Esophagus muscularis mucosa (tissue), 4 donors: ENCODE measurements at regions not wholly inside any gene's neighbourhood (a gene's known extent, or its start where the extent isn't known, plus 50 kb on each side); places are given as distances from the start of the nearest gene placed in this dataset.
A peak's percentile ranks its signal among the peaks of the same experiment; 100 is the strongest.

Experiments
- DNase-seq: peaks from one replicate; pipeline ENCODE4 v3.0.0-alpha.2; 2017; ENCODE audit errors: extremely low spot score
- H3K27ac ChIP-seq, 4 donors: fragments of 200-600 bp; sonication (generic); replicated peaks in 1 of 4; 1 replicate in 3 of 4; 2 replicates in 1 of 4; pipeline ENCODE4 v1.5.1; 2016 to 2019; ENCODE audit warnings: mild to moderate bottlenecking in 1 of 4
- H3K27me3 ChIP-seq, 4 donors: fragments of 200-600 bp; sonication (generic); one replicate each; pipeline versions ENCODE4 v1.5.1 to v1.6.0; 2016 to 2019
- H3K36me3 ChIP-seq, 4 donors: fragments of 200-600 bp; sonication (generic); one replicate each; pipeline ENCODE4 v1.5.1; 2016 to 2019
- H3K4me1 ChIP-seq, 4 donors: fragments of 200-600 bp; sonication (generic); one replicate each; pipeline ENCODE4 v1.5.1; 2016 to 2019
- H3K4me3 ChIP-seq, 4 donors: fragments of 200-600 bp; sonication (generic); 1 replicate in 2 of 4; 2 replicates in 2 of 4; pipeline ENCODE4 v1.5.1; 2016 to 2019; ENCODE audit warnings: mild to moderate bottlenecking in 4 of 4, moderate library complexity in 1 of 4
- H3K9me3 ChIP-seq, 4 donors: fragments of 200-600 bp; sonication (generic); 1 replicate in 3 of 4; 2 replicates in 1 of 4; pipeline ENCODE4 v1.5.1; 2016 to 2019
- CTCF ChIP-seq, 3 experiments: fragments of 200-600 bp in 2 of 3; fragments of 450-650 bp in 1 of 3; sonication (generic) in 2 of 3; IDR thresholded peaks; one replicate each; pipeline ENCODE4 v1.5.1; 2017 to 2019; ENCODE audit warnings: antibody characterized with exemption in 3 of 3, mild to moderate bottlenecking in 2 of 3, moderate library complexity in 1 of 3
- EP300 ChIP-seq: sonication (generic); formaldehyde crosslinking; IDR thresholded peaks from one replicate; pipeline ENCODE4 v1.6.1; 2017; ENCODE audit warnings: antibody characterized with exemption
- POLR2A ChIP-seq: fragments of 450-650 bp; IDR thresholded peaks from one replicate; pipeline ENCODE4 v1.6.1; 2017; ENCODE audit warnings: antibody characterized with exemption, moderate library complexity, mild to moderate bottlenecking, low read depth
- POLR2AphosphoS5 ChIP-seq, 2 donors: sonication (generic); formaldehyde crosslinking; IDR thresholded peaks; one replicate each; pipeline ENCODE4 v1.6.1; 2017; ENCODE audit warnings: antibody characterized with exemption in 2 of 2
- WGBS: methylation state at CpG from one replicate; pipeline ENCODE4 v1.1.5; 2018; 5-methylcytosine and 5-hydroxymethylcytosine counted together
- intact Hi-C: fragments of 100-400 bp; cut with DNase I; formaldehyde crosslinking; loops from one replicate; pipeline ENCODE4 v1.15.1; 2023

DNA sequence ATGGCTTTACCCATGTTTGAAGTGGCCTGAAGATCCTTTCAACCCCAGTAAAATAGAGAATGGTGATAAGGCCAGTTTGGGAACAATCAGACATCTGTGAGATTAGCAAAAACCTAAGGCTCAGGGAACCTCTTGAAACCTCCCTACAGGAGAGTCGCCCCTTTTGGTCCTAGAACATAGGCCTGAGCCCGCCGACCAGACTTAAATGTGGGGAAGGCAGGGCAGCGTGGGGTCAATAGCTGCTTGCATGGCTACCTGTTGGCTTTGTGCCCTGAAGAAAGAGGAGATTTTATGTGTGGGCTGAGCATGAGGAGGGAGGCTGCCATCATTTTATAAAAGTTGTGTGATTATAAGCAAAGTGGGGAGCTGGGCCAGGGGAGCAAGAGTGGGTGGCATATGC is 97.6 kb upstream of the TBX20 start:
- peaks cover 0 to 5% (median 0%) of the 10 kb centered on the region in 4 donors for H3K4me1 ChIP-seq
- intact Hi-C loops = no loop called here
- no peaks in the 10 kb centered on the region for H3K27me3 ChIP-seq
- no peaks in the 10 kb centered on the region for H3K36me3 ChIP-seq
- no peaks in the 10 kb centered on the region for H3K9me3 ChIP-seq
- TF ChIP-seq EP300 (no peak), POLR2AphosphoS5 (IDR thresholded peaks at IDR 0.05) (no peak), POLR2A (no peak), CTCF (IDR thresholded peaks at IDR 0.05) (no peak)
- WGBS = 90% methylated on average over 4 of the region's 4 CpGs
- no peak overlapping the region for H3K27ac ChIP-seq
- DNase-seq = peak; percentile 86
- no peak overlapping the region for H3K4me3 ChIP-seq

DNA sequence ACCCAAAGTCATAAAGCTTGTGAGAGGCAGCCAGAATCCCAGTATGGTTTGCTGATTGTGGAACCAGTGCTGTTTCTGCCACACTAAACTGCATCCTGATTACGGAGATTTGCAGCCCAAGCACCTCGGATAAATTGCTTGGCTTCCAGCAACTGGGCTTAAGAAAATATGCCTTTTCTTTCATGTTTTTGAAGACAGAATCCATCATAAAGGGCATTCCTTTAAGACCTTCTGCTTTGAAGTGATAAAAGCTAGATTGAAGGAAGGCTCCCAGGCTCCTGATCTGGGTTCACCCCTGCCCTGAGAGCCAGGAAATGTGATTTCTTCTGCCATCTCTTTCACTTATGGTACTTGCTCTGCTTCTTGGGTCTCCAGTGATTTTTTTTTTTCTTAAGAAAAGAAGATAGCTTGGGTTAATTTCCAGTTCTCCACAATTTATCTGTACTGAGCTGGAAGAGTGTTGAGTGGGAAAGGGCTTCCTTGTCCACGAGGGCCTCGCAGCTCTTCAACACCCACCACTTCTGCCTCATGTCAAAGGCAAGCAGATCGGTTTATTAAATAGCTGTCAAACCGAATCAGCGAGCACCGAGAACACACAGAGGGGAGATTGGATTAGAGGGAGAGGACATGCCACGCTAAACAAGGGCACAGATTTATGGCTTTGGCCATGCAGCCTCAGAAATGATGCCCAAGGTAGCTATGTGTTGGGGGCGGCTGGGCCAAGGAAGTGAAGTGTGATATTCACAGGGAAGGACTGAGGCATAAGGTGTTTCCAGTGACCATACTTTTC is 94.9 kb upstream of the TBX20 start:
- Histone ChIP-seq H3K9me3 (no peaks in the 10 kb centered on the region), H3K36me3 (no peaks in the 10 kb centered on the region), H3K27me3 (no peaks in the 10 kb centered on the region), H3K4me3 (no peak overlapping the region), H3K27ac (no peak overlapping the region), H3K4me1 (no peaks in the 10 kb centered on the region)
- 66% methylated on average over 10 of the region's 10 CpGs for WGBS
- peak; percentile 81 for DNase-seq
- intact Hi-C loops = no loop called here
- TF ChIP-seq POLR2AphosphoS5 (IDR thresholded peaks at IDR 0.05) = no peak
- TF ChIP-seq CTCF (IDR thresholded peaks at IDR 0.05) = no peak
- TF ChIP-seq POLR2A = no peak

DNA sequence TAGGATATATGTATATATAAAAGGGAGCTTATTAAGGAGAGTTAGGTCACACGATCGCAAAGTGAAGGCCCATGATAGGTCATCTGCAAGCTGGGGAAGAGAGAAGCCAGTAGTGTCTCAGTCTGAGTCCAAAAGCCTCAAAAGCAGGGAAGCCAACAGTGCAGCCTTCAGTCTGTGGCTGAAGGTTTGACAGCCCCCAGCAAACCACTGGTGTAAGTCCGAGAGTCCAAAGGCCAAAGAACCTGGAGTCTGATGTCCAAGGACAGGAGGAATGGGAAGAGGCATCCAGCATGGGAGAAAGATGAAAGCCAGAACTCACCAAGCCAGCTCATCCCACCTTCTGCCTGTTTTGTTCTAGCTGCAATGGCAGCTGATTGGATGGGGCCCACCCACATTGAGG is 88.9 kb upstream of the TBX20 start:
- H3K9me3 ChIP-seq = no peaks in the 10 kb centered on the region
- no peak overlapping the region for H3K27ac ChIP-seq
- no peaks in the 10 kb centered on the region for H3K4me1 ChIP-seq
- intact Hi-C loops = no loop called here
- TF ChIP-seq CTCF (IDR thresholded peaks at IDR 0.05) (no peak), POLR2AphosphoS5 (IDR thresholded peaks at IDR 0.05) (no peak), POLR2A (no peak), EP300 (no peak)
- H3K27me3 ChIP-seq = no peaks in the 10 kb centered on the region
- H3K36me3 ChIP-seq = no peaks in the 10 kb centered on the region
- H3K4me3 ChIP-seq = no peak overlapping the region
- 92% methylated on average over 3 of the region's 3 CpGs for WGBS
- peak; percentile 79 for DNase-seq

DNA sequence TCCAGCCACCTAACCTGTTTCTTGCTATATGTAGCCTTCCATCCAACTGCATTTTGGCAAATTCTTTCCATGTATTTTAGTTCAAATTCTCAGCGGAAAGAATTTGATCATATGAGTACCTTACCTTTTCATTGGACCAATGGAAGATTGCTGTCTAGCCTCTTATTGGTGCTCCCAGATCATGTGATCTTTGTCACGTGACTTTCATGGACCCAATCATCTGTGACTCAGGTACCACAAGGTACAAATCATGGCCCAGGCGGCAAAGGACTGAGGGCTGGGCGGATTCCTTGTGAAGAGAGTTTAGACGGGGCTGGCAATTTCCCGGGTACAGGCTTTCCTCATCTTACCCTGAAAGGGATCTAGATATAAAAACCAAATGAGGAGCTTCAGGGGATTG is 85.9 kb upstream of the TBX20 start:
- 78% methylated on average over 6 of the region's 6 CpGs for WGBS
- no peaks in the 10 kb centered on the region for H3K27me3 ChIP-seq
- TF ChIP-seq EP300 (no peak), CTCF (IDR thresholded peaks at IDR 0.05) (no peak), POLR2AphosphoS5 (IDR thresholded peaks at IDR 0.05) (no peak), POLR2A (no peak)
- DNase-seq = peak; percentile 29
- H3K9me3 ChIP-seq = no peaks in the 10 kb centered on the region
- no peak overlapping the region for H3K4me3 ChIP-seq
- intact Hi-C loops = no loop called here
- no peaks in the 10 kb centered on the region for H3K4me1 ChIP-seq
- no peaks in the 10 kb centered on the region for H3K36me3 ChIP-seq
- H3K27ac ChIP-seq = no peak overlapping the region

GRCh38 chr7:35336444-35336843 is 82.5 kb upstream of the TBX20 start:
- peak; percentile 62 for DNase-seq
- H3K27ac ChIP-seq = no peak overlapping the region
- no peak overlapping the region for H3K4me3 ChIP-seq
- H3K36me3 ChIP-seq = no peaks in the 10 kb centered on the region
- 50% methylated on average over 5 of the region's 6 CpGs for WGBS
- H3K27me3 ChIP-seq = no peaks in the 10 kb centered on the region
- intact Hi-C loops = no loop called here
- H3K9me3 ChIP-seq = no peaks in the 10 kb centered on the region
- H3K4me1 ChIP-seq = no peaks in the 10 kb centered on the region
- TF ChIP-seq CTCF (IDR thresholded peaks at IDR 0.05) = no peak
- TF ChIP-seq EP300 = no peak
- no peak for TF ChIP-seq POLR2A
- no peak for TF ChIP-seq POLR2AphosphoS5 (IDR thresholded peaks at IDR 0.05)
